Bronchial epithelial cell (primary cell): ENCODE measurements at regions not wholly inside any gene's neighbourhood (a gene's known extent, or its start where the extent isn't known, plus 50 kb on each side); places are given as distances from the start of the nearest gene placed in this dataset.

Source experiments
- DNase-seq: peaks from one replicate; pipeline ENCODE4 v3.0.0-alpha.2; 2010; ENCODE audit warnings: low read depth
- FAIRE-seq: peaks from 2 replicates; lab custom pipeline; 2011; peaks lifted over from hg19 to GRCh38; lab: Jason Lieb, UNC
- H3K27me3 ChIP-seq: 2 replicates; pipeline ENCODE4 v1.5.1; 2011; ENCODE audit warnings: low read length; ENCODE audit not compliant: control insufficient read depth, insufficient read depth
- H3K36me3 ChIP-seq: 2 replicates; pipeline ENCODE4 v1.5.1; 2011; ENCODE audit warnings: low read length; ENCODE audit not compliant: control insufficient read depth, insufficient read depth
- H3K4me3 ChIP-seq: 2 replicates; pipeline ENCODE4 v1.5.1; 2011; ENCODE audit warnings: mild to moderate bottlenecking, low read depth, low read length, control low read depth
- CTCF ChIP-seq: IDR thresholded peaks from 2 replicates; pipeline ENCODE4 v1.5.1; 2011; ENCODE audit warnings: mild to moderate bottlenecking, moderate library complexity, low read length, control low read depth, inconsistent platforms; ENCODE audit not compliant: insufficient read depth, severe bottlenecking

DNA sequence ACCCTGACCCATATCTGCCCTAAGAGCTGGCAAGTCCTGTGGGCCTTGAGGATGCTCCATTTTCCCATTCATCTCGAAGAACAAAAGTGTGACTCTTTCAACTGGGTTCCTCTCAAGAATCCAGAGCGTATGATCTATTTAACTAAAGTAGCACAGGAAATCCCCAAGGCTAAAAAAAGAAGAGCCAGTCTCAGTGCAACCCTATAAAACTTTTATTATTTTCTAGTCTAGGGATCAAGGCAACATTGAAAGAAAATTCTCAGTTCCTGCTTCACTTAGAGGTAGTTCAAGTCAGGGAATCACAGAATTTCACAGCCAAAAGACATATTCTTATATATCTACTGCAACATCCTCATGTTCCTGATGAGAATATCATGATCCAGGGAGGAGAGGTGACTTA, 51.6 kb upstream of the GRM7 start:
- FAIRE-seq (no peak), DNase-seq (no peak)
- H3K27me3 ChIP-seq, result no peaks in the 10 kb centered on the region
- H3K4me3 ChIP-seq, result no peak overlapping the region
- no peaks in the 10 kb centered on the region for H3K36me3 ChIP-seq
- TF ChIP-seq CTCF, result no peak
